Nucleus accumbens (tissue), 56 donors: ENCODE measurements at regions not wholly inside any gene's neighbourhood (a gene's known extent, or its start where the extent isn't known, plus 50 kb on each side); places are given as distances from the start of the nearest gene placed in this dataset.
"Not testable (repeated sequence)": the region's sequence is repeated elsewhere in the genome, so short reads cannot be mapped to it uniquely, and the experiment has no call there.

Source experiments
- DNase-seq, 56 donors: peaks; one replicate each; lab custom pipeline; 2025; lab: John Stamatoyannopoulos, UW

GRCh38 chr18:15004270-15004973, 256.4 kb downstream of the ANKRD30B start:
- DNase-seq, result not testable (repeated sequence)

- DNase-seq, result no peak
These were observed 257.6 kb downstream of the ANKRD30B start for GRCh38 chr18:15005313-15006130.

DNA sequence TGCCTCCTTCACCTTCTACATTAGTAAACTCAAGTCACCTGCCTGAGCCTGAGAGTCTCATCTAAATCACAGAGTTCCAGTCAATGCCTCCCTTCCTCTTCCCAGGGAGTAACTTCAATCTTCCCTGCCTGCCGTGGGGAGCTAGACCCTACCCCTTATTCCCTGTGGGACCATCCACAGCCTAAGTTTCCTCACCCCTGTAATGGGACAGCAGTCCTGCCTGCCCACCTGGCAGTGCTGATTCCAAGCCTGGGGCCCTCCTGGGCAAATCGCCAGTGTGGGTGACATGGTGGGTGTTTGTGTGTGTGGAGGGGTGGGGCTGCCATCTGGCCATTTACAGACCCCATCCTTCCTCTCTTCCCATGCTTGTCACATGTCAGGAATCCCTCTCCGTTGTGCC, 258.6 kb downstream of the ANKRD30B start:
- not testable (repeated sequence) for DNase-seq

DNA sequence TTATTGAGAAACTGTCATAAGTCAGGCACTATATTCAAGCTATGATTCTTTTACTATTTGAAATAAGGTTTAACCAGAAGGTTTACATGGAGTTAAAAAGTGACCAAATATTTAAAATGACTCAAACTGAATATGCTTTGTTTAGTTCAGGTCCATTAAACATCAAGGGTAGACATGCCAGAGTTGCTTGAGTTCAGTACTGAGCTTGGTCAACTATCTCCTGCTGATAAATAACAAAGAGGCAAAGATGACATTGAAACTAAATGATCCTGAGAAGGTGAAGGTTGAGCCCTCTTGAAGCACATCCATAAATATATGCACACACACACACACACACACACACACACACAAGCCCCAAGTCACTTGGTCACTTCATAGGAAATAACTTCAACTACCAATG, 278.1 kb downstream of the ANKRD30B start:
- DNase-seq, result not testable (repeated sequence)

DNA sequence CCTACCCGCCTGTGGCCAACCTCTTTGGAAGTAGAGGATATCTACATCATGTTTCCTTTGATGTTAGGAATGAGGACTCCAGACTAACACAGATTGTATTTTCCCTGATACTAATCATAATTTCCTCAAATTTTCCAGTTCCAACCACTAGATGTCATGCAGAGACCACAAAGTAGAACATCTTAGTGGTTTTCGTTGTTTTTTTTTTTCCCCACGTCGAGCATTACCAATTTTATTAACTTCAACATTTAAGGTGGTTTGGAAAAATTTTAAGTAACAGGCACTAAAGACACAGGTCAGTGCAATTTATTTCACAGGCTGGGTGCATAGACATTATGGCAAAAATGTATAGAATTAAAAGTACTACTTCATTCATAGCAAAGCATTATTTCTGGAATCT, 280.1 kb downstream of the ANKRD30B start:
- DNase-seq, result not testable (repeated sequence)

DNA sequence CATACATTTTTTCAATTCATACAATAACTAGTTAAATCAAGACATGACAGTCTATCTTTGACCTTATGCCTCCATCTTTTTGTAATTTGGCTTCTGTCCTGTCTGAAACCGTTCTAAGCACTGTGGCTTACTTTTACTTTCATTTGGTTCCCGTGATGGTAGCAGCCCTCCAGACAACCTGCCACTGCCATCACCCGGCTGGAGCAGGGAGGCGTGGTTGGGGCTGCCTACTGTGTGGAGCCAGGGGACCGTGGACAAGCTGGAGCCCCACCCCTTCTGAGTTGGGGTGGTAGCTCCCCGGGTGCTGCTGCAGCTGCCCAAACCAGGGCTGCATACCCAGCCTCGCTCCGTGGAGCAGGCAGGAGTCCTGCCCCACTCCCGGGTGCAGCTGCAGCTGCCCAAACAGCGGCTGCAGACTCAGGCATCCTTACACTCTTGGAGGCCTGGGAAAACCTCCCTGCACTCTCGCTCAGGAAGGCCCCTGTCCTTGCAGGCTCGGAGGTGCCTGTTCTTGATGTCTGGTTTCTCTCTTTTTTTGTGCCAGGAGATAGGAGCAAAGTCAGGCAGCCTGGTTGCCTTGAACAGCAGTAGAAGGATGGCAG, 312.4 kb downstream of the ANKRD30B start:
- not testable (repeated sequence) for DNase-seq

DNA sequence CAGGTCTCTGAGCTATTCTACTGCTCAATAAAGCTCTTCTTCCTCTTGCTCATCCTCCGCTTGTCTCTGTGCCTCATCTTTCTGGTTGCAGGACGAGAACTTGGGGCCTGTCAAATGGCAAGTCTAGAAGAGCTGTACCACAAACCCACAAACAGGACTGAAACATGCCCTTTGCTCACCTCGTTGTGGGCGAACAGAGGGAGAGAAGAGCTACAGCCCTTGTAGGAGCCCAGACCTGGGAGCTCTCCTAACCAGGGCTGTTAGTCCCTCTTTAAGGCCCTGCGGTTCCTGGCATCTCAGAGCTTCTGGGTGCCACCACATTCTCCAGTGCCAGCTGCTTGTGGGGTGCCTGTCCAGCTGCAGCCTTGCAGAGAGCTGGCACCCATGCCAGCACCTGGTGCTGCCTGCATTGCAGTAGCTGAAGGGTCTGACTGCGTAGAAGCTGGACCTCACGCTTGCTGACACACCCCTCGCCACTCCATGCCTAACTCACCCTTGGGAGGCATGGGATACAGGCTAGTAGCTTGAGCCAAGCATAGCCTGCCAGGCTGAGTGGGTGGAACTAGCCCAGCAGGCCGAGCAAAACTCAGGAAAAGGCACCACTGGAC, 313.4 kb downstream of the ANKRD30B start:
- not testable (repeated sequence) for DNase-seq

- DNase-seq, result not testable (repeated sequence)
These were observed 318.5 kb downstream of the ANKRD30B start for GRCh38 chr18:15066434-15066833.

DNA sequence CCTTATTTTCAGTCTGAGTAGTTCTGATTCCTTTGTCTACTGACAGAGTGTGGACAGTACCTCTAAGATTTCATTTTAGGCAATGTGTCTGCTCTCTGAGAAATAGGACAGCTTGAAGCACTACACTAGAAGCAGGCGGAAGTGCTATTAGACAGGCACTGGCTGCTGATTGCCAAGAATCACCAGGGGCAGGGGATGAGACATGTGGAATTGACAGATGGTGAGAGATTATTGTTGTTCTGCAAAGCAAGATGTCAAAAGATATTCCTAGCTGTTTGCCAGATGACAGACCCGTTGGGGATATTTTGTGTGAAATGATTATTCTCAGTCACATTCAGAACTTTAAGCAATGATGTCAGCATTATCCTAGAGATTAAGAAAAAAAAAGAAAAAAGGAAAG, 323.3 kb downstream of the ANKRD30B start:
- not testable (repeated sequence) for DNase-seq
